PC-3 (cell line): ENCODE measurements at regions not wholly inside any gene's neighbourhood (a gene's known extent, or its start where the extent isn't known, plus 50 kb on each side); places are given as distances from the start of the nearest gene placed in this dataset.

Source experiments
- ATAC-seq: fragments of 200-7000 bp; cut with Tn5 transposase; 2 replicates; pipeline ENCODE4 v1.9.1; 2020; ENCODE audit warnings: mild to moderate bottlenecking, moderate library complexity
- BruUV-seq: library from RNA; stranded (reverse); fragments of 400-500 nt; replicated peaks from 2 replicates; lab custom pipeline; 2021; lab: Mats Ljungman, UMichigan
- CTCF ChIA-PET: fragments of 300-600 bp; sonication (Branson Sonifier 250); formaldehyde crosslinking; loops from one replicate; lab custom pipeline; 2022; ENCODE audit warnings: antibody characterized with exemption; lab: Charles Lee
- POLR2A ChIA-PET: fragments of 300-600 bp; sonication (Branson Sonifier 250); formaldehyde crosslinking; loops from one replicate; lab custom pipeline; 2022; ENCODE audit warnings: antibody characterized with exemption; ENCODE audit not compliant: unreplicated experiment; lab: Charles Lee
- DNase-seq: peaks from one replicate; pipeline ENCODE4 v3.0.0-alpha.2; 2015
- H2AFZ ChIP-seq: fragments of 300-600 bp; sonication (generic); 2 replicates; pipeline ENCODE4 v1.6.0; 2016; ENCODE audit warnings: antibody characterized with exemption, low read length
- H3F3A ChIP-seq: fragments of 300-600 bp; sonication (generic); one replicate; pipeline ENCODE4 v1.6.0; 2017; ENCODE audit warnings: antibody characterized with exemption, low read length, control low read depth, mild to moderate bottlenecking; ENCODE audit not compliant: unreplicated experiment
- H3K27ac ChIP-seq: fragments of 300-600 bp; sonication (generic); 2 replicates; pipeline ENCODE4 v1.5.1; 2016; ENCODE audit warnings: mild to moderate bottlenecking, low read length
- H3K27me3 ChIP-seq: fragments of 300-600 bp; sonication (generic); 2 replicates; pipeline ENCODE4 v1.6.1; 2016; ENCODE audit warnings: low read length, mixed read lengths
- H3K36me3 ChIP-seq: fragments of 300-600 bp; sonication (generic); 2 replicates; pipeline ENCODE4 v1.6.1; 2016; ENCODE audit warnings: low read depth, mixed run types, low read length, mixed read lengths
- H3K4me1 ChIP-seq: fragments of 300-600 bp; sonication (generic); 2 replicates; pipeline ENCODE4 v1.5.1; 2016; ENCODE audit warnings: low read length; ENCODE audit not compliant: insufficient read depth
- H3K4me2 ChIP-seq: fragments of 300-600 bp; sonication (generic); 2 replicates; pipeline ENCODE4 v1.6.0; 2016; ENCODE audit warnings: low read length
- H3K4me3 ChIP-seq: fragments of 300-600 bp; sonication (generic); 2 replicates; pipeline ENCODE4 v1.5.1; 2016; ENCODE audit warnings: mild to moderate bottlenecking, low read length, mixed read lengths
- H3K79me2 ChIP-seq: fragments of 300-600 bp; sonication (generic); 2 replicates; pipeline ENCODE4 v1.6.1; 2017; ENCODE audit warnings: low read length, mixed read lengths
- H3K9ac ChIP-seq: fragments of 300-600 bp; sonication (generic); 2 replicates; pipeline ENCODE4 v1.6.0; 2016; ENCODE audit warnings: mild to moderate bottlenecking, low read length
- H3K9me2 ChIP-seq: fragments of 300-600 bp; sonication (generic); replicated peaks from 2 replicates; pipeline ENCODE4 v1.6.1; 2016; ENCODE audit warnings: mixed run types, low read length, mixed read lengths
- H3K9me3 ChIP-seq: fragments of 300-600 bp; sonication (generic); 2 replicates; pipeline ENCODE4 v1.6.1; 2016; ENCODE audit warnings: low read length, mixed read lengths
- H4K20me1 ChIP-seq: fragments of 300-600 bp; sonication (generic); 2 replicates; pipeline ENCODE4 v1.6.1; 2016; ENCODE audit warnings: low read length, mixed read lengths
- CTCF ChIP-seq: fragments of 300-600 bp; sonication (generic); conservative IDR thresholded peaks from 2 replicates; pipeline ENCODE4 v1.5.1; 2017; ENCODE audit warnings: antibody characterized with exemption, low read depth, mild to moderate bottlenecking, low read length
- EZH2 ChIP-seq: fragments of 300-600 bp; sonication (generic); IDR thresholded peaks from one replicate; pipeline ENCODE4 v1.6.1; 2017; ENCODE audit warnings: antibody characterized with exemption, mild to moderate bottlenecking, low read length; ENCODE audit not compliant: unreplicated experiment
- EZH2phosphoT487 ChIP-seq: fragments of 300-600 bp; sonication (generic); IDR thresholded peaks from 2 replicates; pipeline ENCODE4 v1.6.1; 2018; ENCODE audit warnings: mild to moderate bottlenecking, antibody characterized with exemption, low read length, borderline replicate concordance
- intact Hi-C: fragments of 100-400 bp; cut with micrococcal nuclease; formaldehyde crosslinking; loops from 2 replicates; pipeline ENCODE4 v1.9.0; 2023

- no peak for ATAC-seq
- intact Hi-C loops: no loop called here
- Histone ChIP-seq H3K27me3 (no peaks in the 10 kb centered on the region), H3K9me2 (no peaks in the 10 kb centered on the region), H3K36me3 (no peaks in the 10 kb centered on the region), H2AFZ (no peak overlapping the region), H3K4me3 (no peak overlapping the region), H3K4me1 (no peaks in the 10 kb centered on the region), H3K9me3 (no peaks in the 10 kb centered on the region), H3K4me2 (no peak overlapping the region), H3F3A (no peaks in the 10 kb centered on the region), H3K79me2 (no peaks in the 10 kb centered on the region), H4K20me1 (no peaks in the 10 kb centered on the region), H3K9ac (no peak overlapping the region), H3K27ac (no peak overlapping the region)
- ChIA-PET CTCF (no interaction called here), POLR2A (no interaction called here)
- no peak for DNase-seq
- TF ChIP-seq CTCF (no peak), EZH2 (no peak), EZH2phosphoT487 (no peak)
- BruUV-seq: no TSS peak
Observed at GRCh38 chr2:42849311-42849710, 56.9 kb upstream of the HAAO start.

GRCh38 chr2:42848726-42849290, 56.4 kb upstream of the HAAO start:
- Histone ChIP-seq H3K9me3 (no peaks in the 10 kb centered on the region), H3K27me3 (no peaks in the 10 kb centered on the region), H3K27ac (no peak overlapping the region), H3K4me3 (no peak overlapping the region), H2AFZ (no peak overlapping the region), H4K20me1 (no peaks in the 10 kb centered on the region), H3K36me3 (no peaks in the 10 kb centered on the region), H3K79me2 (no peaks in the 10 kb centered on the region), H3K4me1 (no peaks in the 10 kb centered on the region), H3K9ac (no peak overlapping the region), H3K9me2 (no peaks in the 10 kb centered on the region), H3F3A (no peaks in the 10 kb centered on the region), H3K4me2 (no peak overlapping the region)
- intact Hi-C loops: no loop called here
- no peak for ATAC-seq
- POLR2A ChIA-PET: no interaction called here
- BruUV-seq: no TSS peak
- TF ChIP-seq EZH2phosphoT487 (no peak), CTCF (no peak), EZH2 (no peak)
- CTCF ChIA-PET: no interaction called here
- DNase-seq: no peak

GRCh38 chr2:42848265-42848664, 55.9 kb upstream of the HAAO start:
- no peak for DNase-seq
- ChIA-PET CTCF (no interaction called here), POLR2A (interaction anchor here (0.6 kb wide), 1 partner anchor 196 kb away, joined by 3 read pairs; no protein-coding TSS in a partner anchor)
- H3K4me2 ChIP-seq: no peak overlapping the region
- TF ChIP-seq EZH2phosphoT487: no peak
- TF ChIP-seq CTCF: no peak
- TF ChIP-seq EZH2: no peak
- intact Hi-C loops: no loop called here
- no peaks in the 10 kb centered on the region for H3K9me2 ChIP-seq
- no peak for ATAC-seq
- H4K20me1 ChIP-seq: no peaks in the 10 kb centered on the region
- no peaks in the 10 kb centered on the region for H3K27me3 ChIP-seq
- H3K36me3 ChIP-seq: no peaks in the 10 kb centered on the region
- H3K79me2 ChIP-seq: no peaks in the 10 kb centered on the region
- BruUV-seq: no TSS peak
- H2AFZ ChIP-seq: no peak overlapping the region
- H3K27ac ChIP-seq: no peak overlapping the region
- H3K9me3 ChIP-seq: no peaks in the 10 kb centered on the region
- H3F3A ChIP-seq: no peaks in the 10 kb centered on the region
- H3K4me3 ChIP-seq: no peak overlapping the region
- H3K9ac ChIP-seq: no peak overlapping the region
- no peaks in the 10 kb centered on the region for H3K4me1 ChIP-seq
